ENCODE measurements at regions not wholly inside any gene's neighbourhood (a gene's known extent, or its start where the extent isn't known, plus 50 kb on each side); places are given as distances from the start of the nearest gene placed in this dataset.

DNA sequence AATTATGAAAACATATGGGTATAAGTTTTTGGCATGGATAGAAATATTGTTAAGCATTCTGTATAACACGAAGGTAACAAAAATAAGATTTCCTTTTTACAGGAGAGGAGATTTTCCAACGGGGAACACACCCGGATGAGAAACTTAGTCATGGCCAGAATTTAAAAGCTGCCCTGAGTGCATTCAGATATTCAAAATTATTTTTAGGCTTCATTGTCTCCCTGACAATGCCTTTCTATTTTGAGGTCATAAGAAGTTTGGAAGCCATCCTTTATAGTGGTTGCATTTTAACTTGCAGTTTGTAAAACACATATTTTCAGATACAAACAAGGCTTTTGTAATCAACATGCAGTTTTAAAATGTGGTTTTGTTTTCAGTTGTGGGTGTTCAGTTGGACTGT, 357.5 kb upstream of the FAM47C start:
- no peak overlapping the region for H3K9ac ChIP-seq (ENCODE audit: low read length)
- no peaks in the 10 kb centered on the region for H3K36me3 ChIP-seq (ENCODE audit: control insufficient read depth, insufficient read depth, low read length, severe bottlenecking)
- no peaks in the 10 kb centered on the region for H3K4me1 ChIP-seq (ENCODE audit: control insufficient read depth, insufficient read depth, low read length)
- peaks cover 9% of the 10 kb centered on the region for H3K27me3 ChIP-seq (replicated peaks; ENCODE audit: control insufficient read depth, insufficient read depth, low read length)
- no peak for DNase-seq (ENCODE audit: low read depth)
- peaks cover 2% of the 10 kb centered on the region for H3K9me3 ChIP-seq (ENCODE audit: control insufficient read depth, low read length)
- no peak overlapping the region for H3K4me3 ChIP-seq (ENCODE audit: low read length)

DNA sequence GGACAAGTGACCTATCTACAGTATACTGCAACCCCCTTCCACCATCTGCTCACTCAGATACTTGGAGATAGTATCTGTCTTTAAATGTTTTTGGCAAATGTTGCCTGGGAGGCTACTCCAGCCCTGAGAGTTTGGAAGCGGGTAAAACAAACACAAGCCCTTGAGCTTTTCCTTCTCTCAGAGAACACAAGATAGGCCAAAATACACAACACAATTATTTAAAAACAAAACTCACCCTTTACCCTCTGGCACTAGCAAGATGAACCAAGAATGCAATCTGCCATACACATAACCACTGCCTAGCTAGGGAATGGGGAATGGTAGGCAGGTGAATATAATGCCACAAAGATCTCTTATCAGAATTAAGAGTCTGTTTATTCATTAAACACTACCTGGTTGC, 324.7 kb upstream of the FAM47C start:
- H3K27me3 ChIP-seq (replicated peaks; ENCODE audit: control insufficient read depth, insufficient read depth, low read length): peaks cover 8% of the 10 kb centered on the region
- peaks cover 2% of the 10 kb centered on the region for H3K9me3 ChIP-seq (ENCODE audit: control insufficient read depth, low read length)
- H3K4me1 ChIP-seq (ENCODE audit: control insufficient read depth, insufficient read depth, low read length): no peaks in the 10 kb centered on the region
- no peak for DNase-seq (ENCODE audit: low read depth)
- H3K9ac ChIP-seq (ENCODE audit: low read length): no peak overlapping the region
- H3K4me3 ChIP-seq (ENCODE audit: low read length): no peak overlapping the region
- H3K36me3 ChIP-seq (ENCODE audit: control insufficient read depth, insufficient read depth, low read length, severe bottlenecking): no peaks in the 10 kb centered on the region

DNA sequence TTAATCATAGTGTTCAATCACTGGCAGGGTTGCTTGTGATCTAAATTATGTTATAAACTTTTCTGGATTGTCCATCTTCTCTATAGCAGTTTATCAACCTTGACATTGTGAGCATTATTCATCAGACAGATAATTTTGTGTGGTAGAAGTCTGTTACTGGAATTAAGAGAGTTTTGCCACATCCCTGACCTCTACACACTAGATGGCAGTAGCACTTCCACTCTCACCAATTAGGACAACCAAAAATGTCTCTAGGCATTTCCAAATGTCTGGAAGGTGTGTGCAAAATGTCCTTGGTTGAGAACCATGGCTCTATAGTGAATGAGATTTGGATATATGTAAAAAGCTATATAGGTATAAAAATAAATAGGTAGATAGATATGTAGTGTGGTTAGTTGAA, 324.1 kb upstream of the FAM47C start:
- Histone ChIP-seq H3K4me3 (ENCODE audit: low read length) (no peak overlapping the region), H3K36me3 (ENCODE audit: control insufficient read depth, insufficient read depth, low read length, severe bottlenecking) (no peaks in the 10 kb centered on the region), H3K27me3 (replicated peaks; ENCODE audit: control insufficient read depth, insufficient read depth, low read length) (peaks cover 8% of the 10 kb centered on the region), H3K9ac (ENCODE audit: low read length) (no peak overlapping the region), H3K9me3 (ENCODE audit: control insufficient read depth, low read length) (peaks cover 2% of the 10 kb centered on the region), H3K4me1 (ENCODE audit: control insufficient read depth, insufficient read depth, low read length) (no peaks in the 10 kb centered on the region)
- no peak for DNase-seq (ENCODE audit: low read depth)

DNA sequence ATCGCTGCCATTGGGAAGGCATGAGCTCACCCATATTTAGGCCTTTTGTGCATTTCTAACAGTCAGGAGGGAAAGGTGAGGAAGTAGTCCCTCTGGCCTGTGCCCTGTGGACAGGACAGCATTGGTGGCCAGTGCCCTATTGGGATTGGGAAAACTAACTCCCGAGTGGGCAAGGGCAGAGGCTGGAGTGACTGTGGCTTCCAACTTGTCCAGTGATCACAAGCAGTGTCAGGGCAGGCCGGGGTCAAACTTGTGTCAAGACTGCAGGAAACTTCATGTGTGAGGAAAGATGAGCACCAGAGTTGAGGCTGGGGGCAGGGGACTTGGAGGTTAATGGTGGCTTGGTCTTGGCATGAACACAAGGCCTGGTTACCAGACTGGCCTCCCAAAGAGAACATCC, 286.2 kb upstream of the FAM47C start:
- Histone ChIP-seq H3K9me3 (ENCODE audit: control insufficient read depth, low read length) (peaks cover 2% of the 10 kb centered on the region), H3K4me1 (ENCODE audit: control insufficient read depth, insufficient read depth, low read length) (no peaks in the 10 kb centered on the region), H3K9ac (ENCODE audit: low read length) (no peak overlapping the region), H3K36me3 (ENCODE audit: control insufficient read depth, insufficient read depth, low read length, severe bottlenecking) (no peaks in the 10 kb centered on the region), H3K4me3 (ENCODE audit: low read length) (no peak overlapping the region), H3K27me3 (replicated peaks; ENCODE audit: control insufficient read depth, insufficient read depth, low read length) (peaks cover 3% of the 10 kb centered on the region)
- no peak for DNase-seq (ENCODE audit: low read depth)

DNA sequence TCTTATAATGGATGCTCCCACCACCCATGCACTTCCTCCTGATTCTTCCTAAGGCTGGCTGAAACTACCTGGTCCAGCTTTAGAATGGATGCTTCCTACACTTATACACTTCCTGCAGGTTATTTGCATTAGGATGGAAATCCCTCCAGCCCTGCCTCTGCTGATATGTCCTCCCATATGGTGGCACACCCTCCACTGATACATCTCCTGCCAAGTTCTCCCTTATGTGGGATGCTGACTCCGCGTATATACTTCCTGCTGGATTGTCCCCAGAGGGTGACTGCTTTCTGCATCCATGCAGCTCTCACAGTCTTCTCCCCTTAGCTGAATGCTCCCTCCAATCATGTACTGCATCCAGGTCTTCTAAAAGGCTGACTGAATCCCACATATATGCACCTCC, 254.6 kb upstream of the FAM47C start:
- H3K27me3 ChIP-seq (replicated peaks; ENCODE audit: control insufficient read depth, insufficient read depth, low read length): peaks cover 13% of the 10 kb centered on the region
- H3K9me3 ChIP-seq (ENCODE audit: control insufficient read depth, low read length): peaks cover 22% of the 10 kb centered on the region
- DNase-seq (ENCODE audit: low read depth): no peak

DNA sequence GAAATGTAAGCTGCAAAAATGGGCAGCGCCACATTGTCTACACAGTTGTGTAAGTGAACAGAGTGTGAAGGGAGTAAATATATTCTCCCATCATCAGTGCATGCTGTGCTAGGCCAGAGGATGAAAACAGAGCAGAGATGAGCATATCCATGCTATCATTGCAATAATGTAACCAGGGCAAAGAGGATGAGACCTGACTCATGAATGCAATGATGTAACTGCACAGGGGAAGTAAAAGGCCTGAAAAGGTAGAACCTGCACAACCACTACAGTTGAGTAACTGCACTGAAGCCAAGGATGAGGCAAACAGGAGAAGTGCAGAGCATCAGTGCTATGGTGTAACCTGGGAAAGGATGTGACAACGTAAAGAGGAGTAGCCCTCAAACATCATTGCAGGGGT, 220.4 kb upstream of the FAM47C start:
- Histone ChIP-seq H3K27me3 (replicated peaks; ENCODE audit: control insufficient read depth, insufficient read depth, low read length) (peaks cover 10% of the 10 kb centered on the region), H3K4me3 (ENCODE audit: low read length) (no peak overlapping the region), H3K36me3 (ENCODE audit: control insufficient read depth, insufficient read depth, low read length, severe bottlenecking) (no peaks in the 10 kb centered on the region), H3K4me1 (ENCODE audit: control insufficient read depth, insufficient read depth, low read length) (no peaks in the 10 kb centered on the region), H3K9ac (ENCODE audit: low read length) (no peak overlapping the region), H3K9me3 (ENCODE audit: control insufficient read depth, low read length) (peaks cover 6% of the 10 kb centered on the region)
- DNase-seq (ENCODE audit: low read depth): no peak

More for the DNA sequence above, 254.6 kb upstream of the FAM47C start:
- Histone ChIP-seq H3K9ac (ENCODE audit: low read length) (no peak overlapping the region), H3K4me1 (ENCODE audit: control insufficient read depth, insufficient read depth, low read length) (no peaks in the 10 kb centered on the region), H3K36me3 (ENCODE audit: control insufficient read depth, insufficient read depth, low read length, severe bottlenecking) (no peaks in the 10 kb centered on the region), H3K4me3 (ENCODE audit: low read length) (no peak overlapping the region)

DNA sequence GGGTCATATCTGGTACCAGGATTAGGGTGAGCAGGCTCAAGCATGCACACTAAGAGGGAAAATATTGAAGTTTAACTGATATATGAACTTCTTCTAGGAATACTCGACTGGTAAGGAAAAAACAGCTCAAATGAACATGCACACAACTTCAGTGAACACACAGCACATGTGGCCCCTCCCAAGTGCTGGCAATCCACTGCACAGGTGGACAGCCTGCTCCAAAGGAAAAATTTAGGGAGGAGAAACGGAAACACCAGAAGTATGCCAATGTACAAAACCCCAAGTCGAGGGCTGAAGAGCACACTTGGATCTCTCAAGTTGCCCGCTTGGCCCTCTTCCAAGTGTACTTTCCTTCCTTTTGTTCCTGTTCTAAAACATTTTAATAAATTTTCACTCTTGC, 205.0 kb upstream of the FAM47C start:
- Histone ChIP-seq H3K36me3 (ENCODE audit: control insufficient read depth, insufficient read depth, low read length, severe bottlenecking) (no peaks in the 10 kb centered on the region), H3K9me3 (ENCODE audit: control insufficient read depth, low read length) (peaks cover 7% of the 10 kb centered on the region), H3K4me1 (ENCODE audit: control insufficient read depth, insufficient read depth, low read length) (no peaks in the 10 kb centered on the region), H3K4me3 (ENCODE audit: low read length) (no peak overlapping the region), H3K27me3 (replicated peaks; ENCODE audit: control insufficient read depth, insufficient read depth, low read length) (peaks cover 16% of the 10 kb centered on the region), H3K9ac (ENCODE audit: low read length) (no peak overlapping the region)
- DNase-seq (ENCODE audit: low read depth): no peak

DNA sequence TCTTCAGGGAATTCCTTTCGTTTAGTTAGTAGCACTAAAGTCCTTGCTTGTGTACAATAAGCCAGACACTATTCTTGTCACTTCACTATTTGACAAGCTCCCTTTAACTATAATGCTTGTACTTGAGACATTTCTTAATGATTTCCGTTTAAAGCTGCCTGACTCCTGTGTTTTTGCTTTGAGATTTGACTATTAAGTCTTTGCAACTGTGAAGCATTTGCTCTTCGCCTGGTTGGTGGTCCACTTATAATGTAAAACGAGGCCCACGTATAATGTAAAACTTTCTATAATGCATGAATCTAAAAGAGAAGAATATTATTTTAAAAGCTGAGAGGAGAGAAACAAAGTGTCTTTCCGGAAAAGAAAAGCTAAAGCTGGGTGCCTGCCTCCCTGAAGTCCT, 204.1 kb upstream of the FAM47C start:
- DNase-seq (ENCODE audit: low read depth): no peak
- H3K36me3 ChIP-seq (ENCODE audit: control insufficient read depth, insufficient read depth, low read length, severe bottlenecking): no peaks in the 10 kb centered on the region
- no peaks in the 10 kb centered on the region for H3K4me1 ChIP-seq (ENCODE audit: control insufficient read depth, insufficient read depth, low read length)
- H3K27me3 ChIP-seq (replicated peaks; ENCODE audit: control insufficient read depth, insufficient read depth, low read length): peaks cover 11% of the 10 kb centered on the region
- no peak overlapping the region for H3K4me3 ChIP-seq (ENCODE audit: low read length)
- peaks cover 7% of the 10 kb centered on the region for H3K9me3 ChIP-seq (ENCODE audit: control insufficient read depth, low read length)
- H3K9ac ChIP-seq (ENCODE audit: low read length): no peak overlapping the region

DNA sequence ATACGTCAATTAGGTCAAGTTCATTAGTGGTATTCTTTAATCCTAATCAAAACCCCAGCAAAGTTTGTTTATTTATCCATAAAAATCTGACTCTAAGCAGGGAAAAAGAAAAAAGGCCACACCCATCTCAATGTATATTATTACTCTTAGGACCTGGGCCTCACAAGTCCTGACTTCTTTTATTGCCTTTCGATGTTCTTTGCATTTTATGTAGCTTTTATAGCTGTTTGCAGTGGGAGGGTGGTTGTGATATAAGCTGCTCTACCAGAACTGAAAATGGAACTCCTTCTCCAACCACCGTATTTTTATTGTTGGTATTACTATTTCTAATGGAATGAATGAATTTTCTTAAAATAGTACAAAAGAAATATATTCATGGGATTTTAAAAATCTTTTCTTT, 163.3 kb upstream of the FAM47C start:
- H3K9me3 ChIP-seq (ENCODE audit: control insufficient read depth, low read length): no peaks in the 10 kb centered on the region
- no peak overlapping the region for H3K9ac ChIP-seq (ENCODE audit: low read length)
- peaks cover 14% of the 10 kb centered on the region for H3K27me3 ChIP-seq (replicated peaks; ENCODE audit: control insufficient read depth, insufficient read depth, low read length)
- H3K4me1 ChIP-seq (ENCODE audit: control insufficient read depth, insufficient read depth, low read length): no peaks in the 10 kb centered on the region
- no peaks in the 10 kb centered on the region for H3K36me3 ChIP-seq (ENCODE audit: control insufficient read depth, insufficient read depth, low read length, severe bottlenecking)
- no peak for DNase-seq (ENCODE audit: low read depth)
- no peak overlapping the region for H3K4me3 ChIP-seq (ENCODE audit: low read length)

DNA sequence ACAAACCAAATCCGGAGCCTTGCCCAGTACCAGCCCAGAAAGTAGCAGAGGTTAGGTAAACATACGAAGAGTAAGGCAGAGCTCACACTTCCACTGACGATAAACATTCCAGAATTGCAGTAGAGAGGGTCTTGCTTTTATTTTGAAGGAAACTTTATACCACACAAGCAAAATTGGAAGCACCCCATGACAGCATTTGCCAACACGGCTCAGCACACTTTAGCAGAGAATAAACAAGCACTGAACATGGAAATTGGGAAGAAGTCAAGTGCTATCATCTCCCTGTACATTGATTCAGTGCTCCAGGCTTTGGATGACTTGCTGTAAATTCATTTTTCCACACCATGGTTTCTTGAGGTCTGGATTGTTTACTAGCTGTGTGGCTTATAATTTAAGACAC, 160.7 kb upstream of the FAM47C start:
- Histone ChIP-seq H3K9me3 (ENCODE audit: control insufficient read depth, low read length) (no peaks in the 10 kb centered on the region), H3K27me3 (replicated peaks; ENCODE audit: control insufficient read depth, insufficient read depth, low read length) (peaks cover 18% of the 10 kb centered on the region), H3K9ac (ENCODE audit: low read length) (no peak overlapping the region), H3K4me3 (ENCODE audit: low read length) (no peak overlapping the region), H3K36me3 (ENCODE audit: control insufficient read depth, insufficient read depth, low read length, severe bottlenecking) (no peaks in the 10 kb centered on the region), H3K4me1 (ENCODE audit: control insufficient read depth, insufficient read depth, low read length) (no peaks in the 10 kb centered on the region)
- DNase-seq (ENCODE audit: low read depth): no peak

DNA sequence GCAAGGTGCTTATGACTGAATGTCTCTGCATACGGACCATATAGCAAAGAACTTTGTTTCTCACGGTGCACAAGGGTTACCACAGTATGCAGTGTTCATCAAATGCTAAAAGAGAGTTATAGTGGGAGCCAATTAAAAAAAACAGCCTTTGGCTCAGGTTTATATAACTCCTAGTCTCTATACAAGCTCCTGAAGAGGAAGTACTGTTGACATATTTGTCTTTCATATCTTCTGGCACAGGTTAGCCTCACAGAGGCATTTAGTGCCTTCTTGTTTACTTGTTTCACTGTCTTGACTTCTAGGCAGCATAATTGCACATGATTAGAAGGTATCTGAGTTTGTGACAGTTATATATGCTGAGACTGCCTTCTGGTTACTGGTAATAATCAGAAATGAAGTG, 158.8 kb upstream of the FAM47C start:
- no peak for DNase-seq (ENCODE audit: low read depth)
- H3K27me3 ChIP-seq (replicated peaks; ENCODE audit: control insufficient read depth, insufficient read depth, low read length): peaks cover 18% of the 10 kb centered on the region
- no peak overlapping the region for H3K4me3 ChIP-seq (ENCODE audit: low read length)
- no peaks in the 10 kb centered on the region for H3K4me1 ChIP-seq (ENCODE audit: control insufficient read depth, insufficient read depth, low read length)
- H3K9me3 ChIP-seq (ENCODE audit: control insufficient read depth, low read length): no peaks in the 10 kb centered on the region
- no peak overlapping the region for H3K9ac ChIP-seq (ENCODE audit: low read length)
- H3K36me3 ChIP-seq (ENCODE audit: control insufficient read depth, insufficient read depth, low read length, severe bottlenecking): no peaks in the 10 kb centered on the region

DNA sequence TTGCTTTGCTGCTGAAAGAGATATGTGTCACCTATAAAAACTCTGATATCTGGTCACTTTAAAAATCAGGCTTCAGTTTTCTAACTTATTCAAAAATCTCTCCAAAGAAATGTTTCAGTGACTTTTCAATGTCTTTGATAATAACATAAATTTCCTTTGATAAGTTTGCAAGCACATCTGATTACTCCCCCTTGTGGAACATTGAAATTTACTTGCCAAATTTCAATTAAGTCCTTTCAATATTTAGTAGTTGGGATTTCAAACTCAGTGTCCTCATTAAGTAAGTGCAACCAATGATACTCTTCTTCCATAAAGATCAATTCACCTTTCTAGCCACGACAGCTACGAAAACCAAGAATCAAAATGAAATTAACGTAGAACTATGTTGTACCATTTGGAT, 151.3 kb upstream of the FAM47C start:
- H3K36me3 ChIP-seq (ENCODE audit: control insufficient read depth, insufficient read depth, low read length, severe bottlenecking): no peaks in the 10 kb centered on the region
- H3K4me1 ChIP-seq (ENCODE audit: control insufficient read depth, insufficient read depth, low read length): peaks cover 4% of the 10 kb centered on the region
- H3K9ac ChIP-seq (ENCODE audit: low read length): no peak overlapping the region
- peaks cover 19% of the 10 kb centered on the region for H3K27me3 ChIP-seq (replicated peaks; ENCODE audit: control insufficient read depth, insufficient read depth, low read length)
- DNase-seq (ENCODE audit: low read depth): no peak
- no peaks in the 10 kb centered on the region for H3K9me3 ChIP-seq (ENCODE audit: control insufficient read depth, low read length)
- H3K4me3 ChIP-seq (ENCODE audit: low read length): no peak overlapping the region
